Ammon's horn (tissue), 1 donor: ENCODE measurements at regions not wholly inside any gene's neighbourhood (a gene's known extent, or its start where the extent isn't known, plus 50 kb on each side); places are given as distances from the start of the nearest gene placed in this dataset.

Source experiments
- DNase-seq: peaks from one replicate; pipeline ENCODE4 v3.0.0-alpha.2; 2016; ENCODE audit warnings: low spot score

DNA sequence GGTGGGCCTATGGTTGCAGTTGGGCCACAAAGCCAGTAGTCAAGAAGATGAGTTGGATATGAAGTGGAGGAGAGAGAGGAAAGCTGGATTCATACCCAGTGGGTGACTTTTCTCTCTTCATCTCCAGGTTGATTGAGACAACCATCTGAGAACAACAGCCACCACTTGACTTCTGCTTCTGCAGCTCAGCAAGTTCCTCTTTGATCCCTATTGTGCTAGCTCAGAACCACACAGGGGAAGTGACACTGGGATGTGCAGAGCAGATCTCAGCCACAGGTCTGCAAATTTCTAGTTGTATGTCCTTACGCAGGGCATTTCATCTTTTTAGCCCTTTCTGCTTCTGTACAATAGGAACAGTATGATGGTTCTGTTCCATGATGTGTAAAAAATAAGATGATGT, 459.2 kb upstream of the ARRDC4 start:
- peak; percentile 33 for DNase-seq

DNA sequence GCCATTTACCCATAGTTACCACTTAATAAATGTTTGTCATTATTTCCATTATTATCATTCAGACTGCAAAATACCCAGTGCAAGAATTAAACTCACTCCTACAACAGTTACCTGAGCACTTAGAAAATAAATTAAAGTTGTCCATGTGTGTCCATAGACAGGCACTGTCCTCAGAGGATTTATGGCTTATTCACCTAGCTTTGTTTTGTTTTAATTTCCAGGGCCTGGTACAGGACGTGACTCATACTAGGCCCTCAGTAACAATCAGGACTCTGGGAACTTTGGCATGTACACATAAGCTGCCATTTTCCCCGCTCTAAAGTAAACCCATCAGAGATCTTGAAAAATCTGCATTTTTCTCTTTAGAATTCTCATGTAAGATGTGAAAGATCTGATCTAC, 458.5 kb upstream of the ARRDC4 start:
- no peak for DNase-seq

DNA sequence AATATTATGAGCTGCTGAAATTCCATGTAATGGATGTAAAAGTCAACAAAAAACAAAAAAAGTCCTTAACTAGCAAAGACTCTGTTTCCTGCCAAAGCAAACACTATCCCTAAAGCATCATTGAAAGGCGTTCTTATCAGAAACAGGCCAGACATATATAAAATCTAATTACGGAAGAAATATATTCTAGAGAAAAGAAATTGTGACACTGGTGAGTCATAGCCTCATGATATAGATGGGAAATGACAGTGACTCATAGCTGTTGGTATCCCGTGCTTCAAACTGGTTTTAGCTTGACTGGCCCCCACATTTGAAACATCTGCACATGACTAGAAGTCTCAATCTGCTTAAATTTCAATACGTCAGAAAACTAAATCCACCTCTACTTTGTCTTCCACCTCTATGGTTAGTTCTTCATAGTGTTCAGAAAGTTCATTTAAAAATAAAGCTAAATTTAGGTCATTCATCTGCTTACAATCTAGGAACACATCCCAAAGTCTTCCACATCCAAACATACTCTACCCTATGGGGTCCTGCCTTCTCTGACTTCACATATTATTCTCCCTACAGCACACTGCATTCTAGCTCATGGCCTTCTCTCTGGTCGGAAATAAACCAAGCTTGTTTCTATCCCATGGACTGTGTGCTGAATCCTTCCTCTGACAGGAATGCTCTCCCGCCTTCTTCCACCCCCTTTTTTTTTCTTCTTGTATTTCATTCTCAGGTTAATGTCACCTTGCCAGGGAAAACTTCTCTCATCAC, 456.3 kb upstream of the ARRDC4 start:
- DNase-seq = no peak

DNA sequence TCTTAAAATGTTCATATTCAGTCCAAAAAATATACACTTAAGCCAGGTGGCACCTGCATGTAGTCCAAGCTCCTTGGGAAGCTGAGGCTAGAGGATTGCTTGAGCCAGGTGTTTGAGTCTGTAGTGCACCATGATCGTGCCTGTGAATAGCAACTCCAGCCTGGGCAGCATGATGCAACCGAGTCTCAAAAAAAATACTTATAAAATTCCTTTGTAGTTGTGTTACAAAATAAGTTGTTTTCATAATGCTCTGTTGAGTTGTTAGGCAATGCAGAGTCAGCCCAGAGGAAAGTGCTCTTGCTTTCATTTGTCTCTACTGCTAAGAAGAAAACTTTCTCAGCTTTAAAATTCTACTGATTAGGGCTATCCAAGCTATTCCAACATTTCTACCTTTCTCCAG, 442.8 kb upstream of the ARRDC4 start:
- DNase-seq = no peak

GRCh38 chr15:97520689-97521088, 439.8 kb upstream of the ARRDC4 start:
- no peak for DNase-seq

DNA sequence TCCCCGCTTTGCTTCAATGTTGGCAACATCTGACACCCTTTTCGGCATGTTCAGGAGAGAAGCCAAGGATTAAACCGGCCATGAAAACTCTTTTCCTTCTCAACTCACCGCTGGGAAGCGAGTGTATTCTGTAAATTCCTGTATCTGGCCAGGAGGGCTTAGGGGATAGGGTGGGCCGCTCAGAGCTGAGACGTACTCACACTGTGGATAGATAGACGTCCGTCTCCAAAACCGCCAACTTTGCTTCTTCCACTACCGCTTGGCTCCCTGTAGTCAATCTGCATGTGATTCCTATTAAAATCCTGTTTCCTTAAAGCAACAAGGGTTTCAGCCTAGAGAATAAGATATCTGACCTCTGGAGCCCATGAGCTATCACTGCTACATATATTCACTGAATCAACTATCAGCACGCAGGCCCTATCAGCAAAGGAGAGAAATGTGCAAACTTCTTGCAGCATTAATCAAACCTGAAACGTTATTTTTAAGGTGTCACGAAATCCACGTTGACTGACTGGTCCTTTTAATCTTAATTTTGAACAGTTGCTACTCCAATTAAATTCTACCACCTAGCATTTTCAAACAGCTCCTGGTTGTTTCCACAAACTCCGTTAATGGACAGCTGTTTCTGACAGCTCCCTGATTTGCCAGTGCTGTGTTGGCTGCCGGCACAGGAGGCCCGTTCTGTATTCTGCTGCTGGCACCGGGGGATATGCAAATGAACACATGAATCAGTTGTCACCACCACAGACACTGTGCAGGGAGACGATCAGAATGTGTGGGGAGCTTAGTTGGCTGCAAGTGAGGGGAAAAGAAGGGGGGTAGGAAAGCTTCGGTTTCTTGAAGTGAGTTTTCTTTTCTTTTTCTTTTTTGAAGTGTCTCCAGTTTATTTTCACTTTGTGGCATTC, 438.9 kb upstream of the ARRDC4 start:
- peak; percentile 82 for DNase-seq

DNA sequence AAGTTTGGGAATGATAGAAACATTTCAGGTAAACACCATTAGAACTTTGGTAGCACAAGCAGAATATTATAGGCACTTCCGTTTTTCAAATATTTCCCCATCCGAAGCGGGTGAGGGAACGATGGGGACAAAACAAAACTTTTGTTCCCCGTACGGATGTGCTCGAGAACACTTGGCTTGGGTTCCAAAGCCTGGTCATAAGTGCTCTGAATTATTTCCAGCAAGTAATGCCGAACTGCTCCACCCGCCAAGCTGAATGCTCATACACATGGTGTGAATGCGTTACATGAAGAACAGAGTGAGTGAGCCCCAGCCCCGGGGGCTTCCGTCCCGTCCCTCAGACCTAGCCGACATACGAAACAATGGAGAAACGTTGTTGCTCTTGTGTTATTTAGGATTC, 438.2 kb upstream of the ARRDC4 start:
- peak; percentile 5 for DNase-seq

- DNase-seq = peak; percentile 21
Observed at GRCh38 chr15:97525809-97526208, 434.7 kb upstream of the ARRDC4 start.

DNA sequence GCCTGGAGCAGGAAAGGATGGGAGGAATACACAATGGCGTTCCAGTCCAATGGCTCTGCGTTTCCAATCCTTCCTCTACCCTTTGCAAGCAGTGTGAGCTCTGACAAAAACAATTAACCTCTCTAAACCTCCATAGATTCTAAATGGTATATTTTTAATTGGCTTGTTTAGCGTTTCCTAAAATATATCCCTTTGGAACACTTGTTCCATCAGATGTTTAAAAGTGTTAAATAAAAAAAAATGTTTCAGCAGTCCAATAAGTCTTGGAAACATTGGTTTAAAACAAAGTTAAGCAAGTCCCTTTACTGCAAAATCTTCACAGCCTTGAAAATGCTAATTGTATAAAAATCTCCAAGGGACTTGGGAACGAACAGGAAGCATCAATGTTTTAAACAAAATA, 432.3 kb upstream of the ARRDC4 start:
- DNase-seq = no peak

DNA sequence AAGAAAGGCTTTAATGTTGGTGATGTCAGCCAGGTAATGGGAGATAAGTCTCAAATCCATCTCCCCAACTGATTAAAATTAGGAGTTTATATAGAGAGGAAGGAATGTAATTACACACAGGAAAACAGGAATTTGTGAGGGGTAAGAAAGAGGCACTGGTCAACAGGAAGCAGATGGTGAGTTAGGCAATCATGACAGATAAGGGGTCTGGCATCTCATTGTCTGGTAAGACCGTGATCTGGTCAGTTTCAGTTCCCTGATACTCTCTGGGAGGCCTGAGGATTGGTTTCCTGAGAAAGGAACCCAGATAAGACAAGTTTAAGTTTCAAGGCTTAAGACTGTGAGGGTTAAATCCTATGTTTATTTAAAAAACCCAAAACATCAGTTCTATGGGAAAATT, 414.7 kb upstream of the ARRDC4 start:
- no peak for DNase-seq

- no peak for DNase-seq
Observed at GRCh38 chr15:97547381-97547780, 413.1 kb upstream of the ARRDC4 start.

- no peak for DNase-seq
Observed at GRCh38 chr15:97561529-97561928, 399.0 kb upstream of the ARRDC4 start.

- no peak for DNase-seq
Observed at GRCh38 chr15:97563516-97563915, 397.0 kb upstream of the ARRDC4 start.

- DNase-seq = peak; percentile 1
Observed at GRCh38 chr15:97566961-97567360, 393.5 kb upstream of the ARRDC4 start.

DNA sequence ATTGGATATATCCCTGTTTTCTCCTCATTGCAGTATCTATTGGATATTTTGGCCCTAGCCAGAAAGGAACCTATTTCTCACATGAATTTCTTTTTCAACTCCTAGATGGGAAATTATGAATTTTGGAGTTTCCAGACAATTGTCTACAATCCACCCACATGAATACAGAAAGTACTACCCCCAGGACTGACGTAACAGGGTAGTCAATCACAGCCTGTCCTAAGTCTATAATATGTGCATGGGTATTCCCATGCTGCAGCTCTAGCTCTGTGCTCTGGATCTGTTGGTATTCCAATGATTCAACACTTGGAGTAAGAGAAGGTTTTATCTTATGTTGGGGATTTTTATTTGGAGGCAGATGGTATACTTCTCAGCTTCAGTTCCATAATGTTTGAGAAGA, 393.1 kb upstream of the ARRDC4 start:
- DNase-seq = no peak

DNA sequence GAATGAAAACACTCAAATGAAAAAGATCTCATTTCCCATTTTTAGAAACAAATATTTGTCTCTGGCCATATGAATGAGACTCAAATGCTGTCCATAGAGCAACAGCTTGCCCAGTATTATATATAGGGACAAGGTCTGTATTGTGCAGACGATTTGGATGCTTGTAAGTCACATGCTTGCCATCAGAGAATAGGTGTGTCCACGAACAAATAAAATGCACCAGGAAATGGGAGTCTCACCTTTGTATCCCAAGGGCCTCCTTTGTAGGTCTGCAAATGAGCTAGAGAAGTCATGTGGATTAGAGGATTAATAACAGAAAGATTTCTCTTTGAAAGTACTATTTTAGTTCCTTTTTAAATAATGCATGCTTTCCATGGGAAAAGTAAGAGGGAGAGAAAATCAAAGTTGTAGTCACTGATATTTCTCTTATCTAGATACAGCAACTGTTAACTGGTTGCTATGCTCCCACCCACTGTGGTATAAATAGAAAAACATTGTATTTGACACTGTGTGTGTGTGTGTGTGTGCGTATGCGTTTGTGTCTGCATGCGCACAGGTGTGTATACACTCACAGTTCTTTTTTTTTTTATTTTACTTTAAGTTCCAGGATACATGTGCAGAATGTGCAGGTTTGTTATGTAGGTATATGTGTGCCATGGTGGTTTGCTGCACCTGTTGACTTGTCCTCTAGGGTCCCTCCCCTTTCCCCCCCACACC, 383.4 kb upstream of the ARRDC4 start:
- DNase-seq = no peak

GRCh38 chr15:97585408-97585807, 375.1 kb upstream of the ARRDC4 start:
- DNase-seq = no peak

- no peak for DNase-seq
Observed at GRCh38 chr15:97592778-97593177, 367.7 kb upstream of the ARRDC4 start.

- no peak for DNase-seq
Observed at GRCh38 chr15:97597801-97598200, 362.7 kb upstream of the ARRDC4 start.

- no peak for DNase-seq
Observed at GRCh38 chr15:97598353-97598798, 362.1 kb upstream of the ARRDC4 start.

- DNase-seq = no peak
Observed at GRCh38 chr15:97600190-97600589, 360.3 kb upstream of the ARRDC4 start.

GRCh38 chr15:97604677-97605076, 355.8 kb upstream of the ARRDC4 start:
- no peak for DNase-seq

GRCh38 chr15:97615114-97615513, 345.4 kb upstream of the ARRDC4 start:
- DNase-seq = no peak
